Activated CD4-positive, CD25-positive, alpha-beta regulatory T cell treated with anti-CD3 and anti-CD28 coated beads, Interleukin-2, amount 50 U/mL, for 72 hours (primary cell): ENCODE measurements at regions not wholly inside any gene's neighbourhood (a gene's known extent, or its start where the extent isn't known, plus 50 kb on each side); places are given as distances from the start of the nearest gene placed in this dataset.

ENCODE experiments used
- DNase-seq: peaks from one replicate; pipeline ENCODE4 v3.0.0; 2021

- no peak for DNase-seq
These were observed 53.0 kb upstream of the CLDN14 start for GRCh38 chr21:36532769-36533467.

GRCh38 chr21:36533468-36533848, 53.5 kb upstream of the CLDN14 start:
- no peak for DNase-seq

GRCh38 chr21:36534656-36535055, 54.7 kb upstream of the CLDN14 start:
- DNase-seq, result no peak

- DNase-seq, result no peak
These were observed 55.8 kb upstream of the CLDN14 start for GRCh38 chr21:36535618-36536241.

GRCh38 chr21:36538761-36539160, 58.8 kb upstream of the CLDN14 start:
- DNase-seq, result no peak

- no peak for DNase-seq
These were observed 59.7 kb upstream of the CLDN14 start for GRCh38 chr21:36539434-36540150.

GRCh38 chr21:36540700-36541099, 60.8 kb upstream of the CLDN14 start:
- no peak for DNase-seq

- no peak for DNase-seq
These were observed 61.8 kb upstream of the CLDN14 start for GRCh38 chr21:36541721-36542139.

GRCh38 chr21:36542312-36543101, 62.6 kb upstream of the CLDN14 start:
- DNase-seq, result no peak

- DNase-seq, result no peak
These were observed 64.0 kb upstream of the CLDN14 start for GRCh38 chr21:36543924-36544323.

- no peak for DNase-seq
These were observed 64.6 kb upstream of the CLDN14 start for GRCh38 chr21:36544545-36544944.

- DNase-seq, result no peak
These were observed 66.0 kb upstream of the CLDN14 start for GRCh38 chr21:36545776-36546511.

GRCh38 chr21:36547464-36547863, 67.5 kb upstream of the CLDN14 start:
- no peak for DNase-seq

- DNase-seq, result no peak
These were observed 68.9 kb upstream of the CLDN14 start for GRCh38 chr21:36548866-36549265.

GRCh38 chr21:36549470-36549869, 69.5 kb upstream of the CLDN14 start:
- DNase-seq, result no peak

GRCh38 chr21:36550761-36551160, 70.8 kb upstream of the CLDN14 start:
- DNase-seq, result no peak

- DNase-seq, result no peak
These were observed 71.4 kb upstream of the CLDN14 start for GRCh38 chr21:36551321-36551720.

- no peak for DNase-seq
These were observed 72.0 kb upstream of the CLDN14 start for GRCh38 chr21:36551731-36552433.

GRCh38 chr21:36552434-36552785, 72.5 kb upstream of the CLDN14 start:
- DNase-seq, result no peak

- DNase-seq, result no peak
These were observed 73.5 kb upstream of the CLDN14 start for GRCh38 chr21:36553406-36553805.

GRCh38 chr21:36554411-36555157, 74.7 kb upstream of the CLDN14 start:
- no peak for DNase-seq
